MCF 10A (cell line): ENCODE measurements at regions not wholly inside any gene's neighbourhood (a gene's known extent, or its start where the extent isn't known, plus 50 kb on each side); places are given as distances from the start of the nearest gene placed in this dataset.

ENCODE experiments used
- BruUV-seq: library from RNA; stranded (reverse); fragments of 400-500 nt; replicated peaks from 2 replicates; lab custom pipeline; 2021; lab: Mats Ljungman, UMichigan
- CTCF ChIA-PET: fragments of 300-600 bp; sonication (Branson Sonifier 250); formaldehyde crosslinking; extraction: SDS; loops from one replicate; lab custom pipeline; 2021; ENCODE audit warnings: antibody characterized with exemption, inconsistent platforms; lab: Yijun Ruan, JAX
- POLR2A ChIA-PET: fragments of 300-600, 350-650 bp; sonication (Branson Sonifier 250); formaldehyde crosslinking; extraction: SDS; loops from one replicate; lab custom pipeline; 2020; ENCODE audit warnings: antibody characterized with exemption, inconsistent platforms; lab: Yijun Ruan, JAX
- DNase-seq: peaks from one replicate; pipeline ENCODE4 v3.0.0-alpha.2; 2018; ENCODE audit not compliant: unreplicated experiment
- H3K27ac Mint-ChIP-seq: one replicate; pipeline ENCODE4 v1.8.0; 2022; ENCODE audit warnings: mild to moderate bottlenecking, low read depth, mixed read lengths; ENCODE audit not compliant: unreplicated experiment
- H3K27me3 Mint-ChIP-seq: one replicate; pipeline ENCODE4 v1.8.0; 2022; ENCODE audit warnings: mixed read lengths; ENCODE audit not compliant: insufficient read depth, unreplicated experiment
- H3K36me3 Mint-ChIP-seq: one replicate; pipeline ENCODE4 v1.8.0; 2022; ENCODE audit warnings: mild to moderate bottlenecking, moderate library complexity, mixed read lengths; ENCODE audit not compliant: insufficient read depth, unreplicated experiment
- H3K4me1 Mint-ChIP-seq: one replicate; pipeline ENCODE4 v1.8.0; 2022; ENCODE audit warnings: mixed read lengths; ENCODE audit not compliant: insufficient read depth, unreplicated experiment
- H3K4me3 Mint-ChIP-seq: one replicate; pipeline ENCODE4 v1.8.0; 2022; ENCODE audit warnings: mild to moderate bottlenecking, moderate library complexity, mixed read lengths; ENCODE audit not compliant: unreplicated experiment
- H3K9me3 Mint-ChIP-seq: one replicate; pipeline ENCODE4 v1.8.0; 2022; ENCODE audit warnings: mixed read lengths; ENCODE audit not compliant: unreplicated experiment
- CTCF ChIP-seq: fragments of 200-600 bp; IDR thresholded peaks from one replicate; pipeline ENCODE4 v1.8.0; 2022; ENCODE audit warnings: antibody characterized with exemption, mild to moderate bottlenecking; ENCODE audit not compliant: unreplicated experiment
- intact Hi-C: fragments of 100-400 bp; cut with micrococcal nuclease; formaldehyde crosslinking; loops from 2 replicates; pipeline ENCODE4 v1.14.1; 2022

- intact Hi-C loops, result no loop called here
- peaks cover 15% of the 10 kb centered on the region for H3K9me3 Mint-ChIP-seq
- TF ChIP-seq CTCF, result no peak
- BruUV-seq, result no TSS peak
- H3K36me3 Mint-ChIP-seq, result no peaks in the 10 kb centered on the region
- H3K4me3 Mint-ChIP-seq, result no peak overlapping the region
- ChIA-PET POLR2A (interaction anchor here (1.2 kb wide), 1 partner anchor 20 kb away, joined by 3 read pairs; no protein-coding TSS in a partner anchor), CTCF (no interaction called here)
- no peak overlapping the region for H3K27ac Mint-ChIP-seq
- no peak for DNase-seq
- H3K27me3 Mint-ChIP-seq, result no peaks in the 10 kb centered on the region
- H3K4me1 Mint-ChIP-seq, result no peaks in the 10 kb centered on the region
Measured at GRCh38 chr21:24175106-24175505, 1432.2 kb downstream of the MRPL39 start.

GRCh38 chr21:24171736-24172135 lies 1435.5 kb downstream of the MRPL39 start:
- Mint-ChIP-seq H3K4me3 (no peak overlapping the region), H3K4me1 (no peaks in the 10 kb centered on the region), H3K27ac (no peak overlapping the region), H3K36me3 (no peaks in the 10 kb centered on the region), H3K27me3 (no peaks in the 10 kb centered on the region), H3K9me3 (peaks cover 15% of the 10 kb centered on the region)
- no peak for TF ChIP-seq CTCF
- CTCF ChIA-PET, result no interaction called here
- DNase-seq, result no peak
- POLR2A ChIA-PET, result interaction anchor here (0.7 kb wide), 1 partner anchor 34 kb away, joined by 3 read pairs; no protein-coding TSS in a partner anchor
- intact Hi-C loops, result no loop called here
- no TSS peak for BruUV-seq

GRCh38 chr21:24163539-24163938 lies 1443.7 kb downstream of the MRPL39 start:
- Mint-ChIP-seq H3K36me3 (no peaks in the 10 kb centered on the region), H3K27me3 (no peaks in the 10 kb centered on the region), H3K27ac (no peak overlapping the region), H3K9me3 (peaks cover 5% of the 10 kb centered on the region), H3K4me3 (no peak overlapping the region), H3K4me1 (no peaks in the 10 kb centered on the region)
- TF ChIP-seq CTCF, result no peak
- intact Hi-C loops, result no loop called here
- BruUV-seq, result no TSS peak
- ChIA-PET POLR2A (no interaction called here), CTCF (no interaction called here)
- DNase-seq, result no peak

- intact Hi-C loops, result no loop called here
- no TSS peak for BruUV-seq
- ChIA-PET CTCF (no interaction called here), POLR2A (no interaction called here)
- no peaks in the 10 kb centered on the region for H3K36me3 Mint-ChIP-seq
- no peak overlapping the region for H3K4me3 Mint-ChIP-seq
- TF ChIP-seq CTCF, result no peak
- no peak for DNase-seq
- H3K27ac Mint-ChIP-seq, result no peak overlapping the region
- no peaks in the 10 kb centered on the region for H3K4me1 Mint-ChIP-seq
- H3K27me3 Mint-ChIP-seq, result no peaks in the 10 kb centered on the region
- peaks cover 7% of the 10 kb centered on the region for H3K9me3 Mint-ChIP-seq
Measured at GRCh38 chr21:24160528-24160927, 1446.8 kb downstream of the MRPL39 start.
